ENCODE measurements at regions not wholly inside any gene's neighbourhood (a gene's known extent, or its start where the extent isn't known, plus 50 kb on each side); places are given as distances from the start of the nearest gene placed in this dataset.

DNA sequence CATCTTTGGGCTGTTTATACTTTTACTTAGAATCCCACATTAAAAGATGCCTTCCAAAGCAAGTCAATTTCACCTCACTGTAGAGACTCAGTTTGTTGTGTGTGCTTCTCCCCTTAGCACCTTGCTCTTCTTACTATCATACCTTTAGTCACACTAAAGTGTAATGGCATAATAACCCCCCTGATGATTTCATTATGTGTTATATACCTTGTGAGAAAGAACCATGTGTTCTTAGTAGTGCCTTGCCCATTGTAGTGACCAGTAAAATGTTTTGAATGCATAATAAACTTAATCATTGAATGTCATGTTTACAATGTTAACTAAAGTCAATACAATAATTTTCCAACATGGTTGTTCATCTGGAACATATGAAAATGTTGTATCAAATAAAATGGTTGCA is 1621.9 kb downstream of the PCDH7 start:
- TF ChIP-seq EP300 (IDR thresholded peaks at IDR 0.05; ENCODE audit: borderline replicate concordance): no peak

DNA sequence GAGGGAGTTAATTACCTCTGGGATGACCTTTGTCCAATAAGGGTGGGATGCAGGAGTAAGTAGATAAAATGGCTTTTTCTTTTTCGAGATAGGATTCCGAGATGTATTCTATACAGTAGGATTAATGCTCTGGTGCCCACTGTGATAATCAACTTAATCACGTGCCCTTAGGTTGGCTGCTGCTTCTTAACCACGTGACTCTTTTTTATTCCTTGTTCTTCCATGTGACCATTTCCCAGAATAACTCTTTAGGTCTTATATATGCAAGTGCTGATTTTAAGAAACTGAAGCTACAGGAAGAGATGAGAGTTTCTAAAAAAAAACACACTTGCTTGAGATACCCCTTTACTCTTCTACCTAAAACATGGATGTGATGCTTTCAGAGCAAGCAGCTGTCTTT is 1628.9 kb downstream of the PCDH7 start:
- TF ChIP-seq, protein P1, sequence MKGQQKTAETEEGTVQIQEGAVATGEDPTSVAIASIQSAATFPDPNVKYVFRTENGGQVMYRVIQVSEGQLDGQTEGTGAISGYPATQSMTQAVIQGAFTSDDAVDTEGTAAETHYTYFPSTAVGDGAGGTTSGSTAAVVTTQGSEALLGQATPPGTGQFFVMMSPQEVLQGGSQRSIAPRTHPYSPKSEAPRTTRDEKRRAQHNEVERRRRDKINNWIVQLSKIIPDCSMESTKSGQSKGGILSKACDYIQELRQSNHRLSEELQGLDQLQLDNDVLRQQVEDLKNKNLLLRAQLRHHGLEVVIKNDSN (IDR thresholded peaks at IDR 0.05): no peak
- TF ChIP-seq CEBPB (IDR thresholded peaks at IDR 0.05) (no peak), ZBTB7A (IDR thresholded peaks at IDR 0.05; ENCODE audit: low read depth) (no peak), FOXM1 (IDR thresholded peaks at IDR 0.05; ENCODE audit: borderline replicate concordance, low read depth) (no peak), YY1 (IDR thresholded peaks at IDR 0.05; ENCODE audit: low read depth) (no peak), TCF12 (IDR thresholded peaks at IDR 0.05; ENCODE audit: low read depth) (no peak), NFIC (IDR thresholded peaks at IDR 0.05) (no peak), EP300 (IDR thresholded peaks at IDR 0.05; ENCODE audit: borderline replicate concordance) (no peak), EGR1 (IDR thresholded peaks at IDR 0.05) (no peak)
- TF ChIP-seq, protein P2, sequence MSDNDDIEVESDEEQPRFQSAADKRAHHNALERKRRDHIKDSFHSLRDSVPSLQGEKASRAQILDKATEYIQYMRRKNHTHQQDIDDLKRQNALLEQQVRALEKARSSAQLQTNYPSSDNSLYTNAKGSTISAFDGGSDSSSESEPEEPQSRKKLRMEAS (IDR thresholded peaks at IDR 0.05): no peak
- TF ChIP-seq, protein P3, sequence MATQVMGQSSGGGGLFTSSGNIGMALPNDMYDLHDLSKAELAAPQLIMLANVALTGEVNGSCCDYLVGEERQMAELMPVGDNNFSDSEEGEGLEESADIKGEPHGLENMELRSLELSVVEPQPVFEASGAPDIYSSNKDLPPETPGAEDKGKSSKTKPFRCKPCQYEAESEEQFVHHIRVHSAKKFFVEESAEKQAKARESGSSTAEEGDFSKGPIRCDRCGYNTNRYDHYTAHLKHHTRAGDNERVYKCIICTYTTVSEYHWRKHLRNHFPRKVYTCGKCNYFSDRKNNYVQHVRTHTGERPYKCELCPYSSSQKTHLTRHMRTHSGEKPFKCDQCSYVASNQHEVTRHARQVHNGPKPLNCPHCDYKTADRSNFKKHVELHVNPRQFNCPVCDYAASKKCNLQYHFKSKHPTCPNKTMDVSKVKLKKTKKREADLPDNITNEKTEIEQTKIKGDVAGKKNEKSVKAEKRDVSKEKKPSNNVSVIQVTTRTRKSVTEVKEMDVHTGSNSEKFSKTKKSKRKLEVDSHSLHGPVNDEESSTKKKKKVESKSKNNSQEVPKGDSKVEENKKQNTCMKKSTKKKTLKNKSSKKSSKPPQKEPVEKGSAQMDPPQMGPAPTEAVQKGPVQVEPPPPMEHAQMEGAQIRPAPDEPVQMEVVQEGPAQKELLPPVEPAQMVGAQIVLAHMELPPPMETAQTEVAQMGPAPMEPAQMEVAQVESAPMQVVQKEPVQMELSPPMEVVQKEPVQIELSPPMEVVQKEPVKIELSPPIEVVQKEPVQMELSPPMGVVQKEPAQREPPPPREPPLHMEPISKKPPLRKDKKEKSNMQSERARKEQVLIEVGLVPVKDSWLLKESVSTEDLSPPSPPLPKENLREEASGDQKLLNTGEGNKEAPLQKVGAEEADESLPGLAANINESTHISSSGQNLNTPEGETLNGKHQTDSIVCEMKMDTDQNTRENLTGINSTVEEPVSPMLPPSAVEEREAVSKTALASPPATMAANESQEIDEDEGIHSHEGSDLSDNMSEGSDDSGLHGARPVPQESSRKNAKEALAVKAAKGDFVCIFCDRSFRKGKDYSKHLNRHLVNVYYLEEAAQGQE (IDR thresholded peaks at IDR 0.05; ENCODE audit: low read depth): no peak

DNA sequence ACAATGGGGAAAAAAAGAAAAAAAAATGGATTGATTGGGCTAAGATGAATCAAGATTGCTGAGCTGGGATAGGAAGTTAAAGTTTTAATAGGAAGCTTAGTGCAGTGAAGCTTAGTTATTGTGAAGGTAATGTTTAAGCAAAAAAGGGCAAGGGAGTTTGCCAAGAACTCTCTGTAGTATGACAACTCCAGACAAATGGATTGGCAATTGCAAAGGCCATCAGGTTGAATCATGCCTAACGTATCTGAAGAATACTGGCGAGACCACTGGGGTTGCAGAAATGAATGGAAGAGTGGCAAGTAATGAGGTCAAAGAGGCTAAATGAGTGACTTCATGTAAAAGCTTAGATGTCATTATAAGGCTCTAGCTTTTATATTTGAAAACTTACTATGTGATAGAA is 1654.0 kb downstream of the PCDH7 start:
- no peak for TF ChIP-seq TCF12 (IDR thresholded peaks at IDR 0.05; ENCODE audit: low read depth)
- TF ChIP-seq EP300 (IDR thresholded peaks at IDR 0.05; ENCODE audit: borderline replicate concordance): no peak
- no peak for TF ChIP-seq YY1 (IDR thresholded peaks at IDR 0.05; ENCODE audit: low read depth)
- TF ChIP-seq, protein P2 (IDR thresholded peaks at IDR 0.05): no peak
- no peak for TF ChIP-seq CREB1 (IDR thresholded peaks at IDR 0.05; ENCODE audit: low read depth)

DNA sequence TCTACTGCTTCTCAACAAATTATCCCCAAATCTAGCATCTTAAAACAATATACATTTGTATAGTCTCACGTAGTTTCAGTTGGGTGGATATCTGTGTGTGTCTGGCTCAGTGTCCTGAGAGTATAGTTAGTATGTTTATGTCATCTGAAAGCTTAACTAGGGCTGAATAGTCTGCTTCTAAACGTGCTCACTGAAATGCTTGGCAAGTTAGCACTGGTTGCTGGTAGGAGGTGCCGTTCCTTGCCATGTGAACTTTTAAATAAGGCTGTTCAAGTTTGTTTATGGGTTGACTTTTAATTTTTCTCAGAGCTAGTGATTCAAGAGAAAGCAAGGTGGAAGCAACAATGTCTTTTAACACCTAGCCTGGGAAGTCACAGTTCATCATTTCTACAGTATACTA is 1673.6 kb downstream of the PCDH7 start:
- TF ChIP-seq CEBPB (IDR thresholded peaks at IDR 0.05) (no peak), YY1 (IDR thresholded peaks at IDR 0.05; ENCODE audit: low read depth) (no peak), TCF12 (IDR thresholded peaks at IDR 0.05; ENCODE audit: low read depth) (no peak), RAD21 (IDR thresholded peaks at IDR 0.05; ENCODE audit: low read depth) (no peak), NFIC (IDR thresholded peaks at IDR 0.05) (no peak)
- TF ChIP-seq, protein P1 (IDR thresholded peaks at IDR 0.05): no peak

DNA sequence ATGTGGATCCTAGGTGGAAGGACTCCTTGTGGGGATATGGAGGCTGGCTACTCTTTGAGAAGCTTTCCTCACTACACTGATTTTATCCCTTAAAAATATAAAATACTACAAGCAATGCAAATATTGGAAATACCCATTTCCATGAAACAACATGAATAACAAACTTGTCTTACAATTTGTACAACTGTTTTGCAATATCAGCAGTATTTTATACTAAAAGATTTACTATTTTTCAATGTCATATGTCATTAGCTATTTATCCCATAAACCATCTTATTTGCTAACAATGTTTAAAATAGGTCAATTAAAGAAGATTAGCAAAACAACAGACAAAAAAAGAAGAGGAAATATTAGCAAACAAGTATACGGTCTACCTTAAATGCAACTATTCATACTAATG is 1674.1 kb downstream of the PCDH7 start:
- TF ChIP-seq NFIC (IDR thresholded peaks at IDR 0.05): no peak
- TF ChIP-seq, protein P1 (IDR thresholded peaks at IDR 0.05): no peak
- TF ChIP-seq FOXM1 (IDR thresholded peaks at IDR 0.05; ENCODE audit: borderline replicate concordance, low read depth): no peak

DNA sequence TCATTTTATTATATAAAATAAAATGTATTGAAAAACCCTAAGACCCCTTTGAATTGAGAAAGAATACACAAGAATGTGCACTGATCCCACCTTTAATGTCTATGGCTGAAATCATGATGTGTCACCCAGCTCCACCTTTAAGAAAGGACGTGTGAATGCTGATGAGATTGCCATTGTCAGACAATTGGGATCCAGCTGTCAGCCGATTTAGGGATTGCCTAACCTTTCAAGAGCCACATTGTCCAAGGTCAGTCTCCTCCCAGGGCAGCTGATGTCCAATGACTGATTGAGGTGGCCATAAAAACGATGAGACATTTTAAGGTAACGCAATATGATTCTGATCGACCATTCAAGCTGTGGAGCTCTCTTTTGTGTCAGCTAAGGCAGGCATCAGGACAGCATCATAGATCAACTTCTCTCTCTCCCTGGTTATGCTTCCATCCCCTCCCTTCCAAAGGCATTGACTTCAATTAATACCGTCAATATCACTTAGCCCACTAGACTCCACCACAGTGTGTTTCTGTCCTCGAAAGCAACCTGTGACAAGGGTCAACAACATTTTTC is 1676.4 kb downstream of the PCDH7 start:
- TF ChIP-seq, protein P2 (IDR thresholded peaks at IDR 0.05): no peak
- TF ChIP-seq CEBPB (IDR thresholded peaks at IDR 0.05) (no peak), TCF12 (IDR thresholded peaks at IDR 0.05; ENCODE audit: low read depth) (no peak), RAD21 (IDR thresholded peaks at IDR 0.05; ENCODE audit: low read depth) (no peak), TAF1 (IDR thresholded peaks at IDR 0.05; ENCODE audit: low read depth) (no peak), ZBTB7A (IDR thresholded peaks at IDR 0.05; ENCODE audit: low read depth) (no peak), YY1 (IDR thresholded peaks at IDR 0.05; ENCODE audit: low read depth) (no peak), EGR1 (IDR thresholded peaks at IDR 0.05) (no peak)

DNA sequence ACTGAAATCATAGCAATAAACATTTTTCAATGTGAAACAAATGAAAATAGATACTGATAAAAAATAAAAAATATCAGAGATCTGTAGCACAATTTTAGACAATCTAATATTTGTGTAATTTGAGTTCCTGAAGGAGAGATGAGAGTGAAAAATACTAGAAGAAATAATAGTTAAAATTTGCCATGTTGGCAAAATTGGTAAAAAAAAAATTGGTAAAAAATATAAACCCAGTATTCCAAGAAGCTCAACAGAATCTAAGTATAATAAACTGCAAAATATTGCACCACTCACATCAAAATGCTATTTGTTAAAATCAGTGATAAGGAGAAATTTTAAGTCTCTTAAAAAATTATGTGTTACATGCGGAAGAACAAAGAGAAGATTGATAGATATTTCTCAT is 1680.7 kb downstream of the PCDH7 start:
- TF ChIP-seq ZBTB7A (IDR thresholded peaks at IDR 0.05; ENCODE audit: low read depth) (no peak), YY1 (IDR thresholded peaks at IDR 0.05; ENCODE audit: low read depth) (no peak), CEBPB (IDR thresholded peaks at IDR 0.05) (no peak), RAD21 (IDR thresholded peaks at IDR 0.05; ENCODE audit: low read depth) (no peak), FOXM1 (IDR thresholded peaks at IDR 0.05; ENCODE audit: borderline replicate concordance, low read depth) (no peak)
- TF ChIP-seq, protein P3 (IDR thresholded peaks at IDR 0.05; ENCODE audit: low read depth): no peak
- TF ChIP-seq, protein P1 (IDR thresholded peaks at IDR 0.05): no peak
